ENCODE measurements at regions not wholly inside any gene's neighbourhood (a gene's known extent, or its start where the extent isn't known, plus 50 kb on each side); places are given as distances from the start of the nearest gene placed in this dataset.

GRCh38 chr5:120738568-120738967 lies 274.5 kb downstream of the PRR16 start:
- no peak for DNase-seq

GRCh38 chr5:120740989-120741388 lies 276.9 kb downstream of the PRR16 start:
- DNase-seq, result no peak

- DNase-seq, result no peak
Observed at GRCh38 chr5:120748474-120748873, 284.4 kb downstream of the PRR16 start.

GRCh38 chr5:120749737-120750136 lies 285.6 kb downstream of the PRR16 start:
- DNase-seq, result no peak

GRCh38 chr5:120759587-120759986 lies 295.5 kb downstream of the PRR16 start:
- no peak for DNase-seq

- DNase-seq, result no peak
Observed at GRCh38 chr5:120761986-120762385, 297.9 kb downstream of the PRR16 start.

GRCh38 chr5:120765189-120765588 lies 301.1 kb downstream of the PRR16 start:
- DNase-seq, result no peak

- DNase-seq, result no peak
Observed at GRCh38 chr5:120767178-120767820, 303.2 kb downstream of the PRR16 start.

- DNase-seq, result no peak
Observed at GRCh38 chr5:120769312-120769872, 305.3 kb downstream of the PRR16 start.

- no peak for DNase-seq
Observed at GRCh38 chr5:120771202-120771601, 307.1 kb downstream of the PRR16 start.

GRCh38 chr5:120778491-120779484 lies 314.7 kb downstream of the PRR16 start:
- peak; percentile 48 for DNase-seq

- DNase-seq, result peak; percentile 16
Observed at GRCh38 chr5:120779674-120780073, 315.6 kb downstream of the PRR16 start.

- no peak for DNase-seq
Observed at GRCh38 chr5:120788481-120788880, 324.4 kb downstream of the PRR16 start.

GRCh38 chr5:120789918-120790317 lies 325.8 kb downstream of the PRR16 start:
- no peak for DNase-seq

- DNase-seq, result no peak
Observed at GRCh38 chr5:120790339-120790738, 326.2 kb downstream of the PRR16 start.

GRCh38 chr5:120792477-120792876 lies 328.4 kb downstream of the PRR16 start:
- DNase-seq, result no peak

- DNase-seq, result no peak
Observed at GRCh38 chr5:120794121-120794520, 330.0 kb downstream of the PRR16 start.

- DNase-seq, result no peak
Observed at GRCh38 chr5:120803282-120803681, 339.2 kb downstream of the PRR16 start.

GRCh38 chr5:120805131-120805530 lies 341.0 kb downstream of the PRR16 start:
- no peak for DNase-seq

GRCh38 chr5:120806202-120806601 lies 342.1 kb downstream of the PRR16 start:
- no peak for DNase-seq

- DNase-seq, result no peak
Observed at GRCh38 chr5:120808135-120808534, 344.0 kb downstream of the PRR16 start.

GRCh38 chr5:120808606-120809005 lies 344.5 kb downstream of the PRR16 start:
- no peak for DNase-seq

- no peak for DNase-seq
Observed at GRCh38 chr5:120813551-120813950, 349.5 kb downstream of the PRR16 start.
